Natural killer cell (primary cell): ENCODE measurements at regions not wholly inside any gene's neighbourhood (a gene's known extent, or its start where the extent isn't known, plus 50 kb on each side); places are given as distances from the start of the nearest gene placed in this dataset.

Experiments
- ATAC-seq, 3 donors: fragments of 150-1000 bp in 2 of 3; fragments of 200-7000 bp in 1 of 3; cut with Tn5 transposase; 1 replicate in 1 of 3; 2 replicates in 2 of 3; pipeline ENCODE4 v1.10.0; 2021; ENCODE audit warnings: mild to moderate bottlenecking in 2 of 3, moderate library complexity in 2 of 3
- DNase-seq, 2 donors: peaks; one replicate each; pipeline versions ENCODE4 v3.0.0 to v3.0.0-alpha.2; 2013 to 2021; ENCODE audit warnings: mixed read lengths in 1 of 2
- H3K27ac ChIP-seq: one replicate; pipeline ENCODE4 v1.5.1; 2013; ENCODE audit warnings: mild to moderate bottlenecking, low read length
- H3K27me3 ChIP-seq: one replicate; pipeline ENCODE4 v1.6.1; 2013; ENCODE audit warnings: low read length; ENCODE audit not compliant: control insufficient read depth, insufficient read depth
- H3K36me3 ChIP-seq: one replicate; pipeline ENCODE4 v1.6.1; 2013; ENCODE audit warnings: low read length; ENCODE audit not compliant: control insufficient read depth, insufficient read depth
- H3K4me1 ChIP-seq: one replicate; pipeline ENCODE4 v1.6.1; 2013; ENCODE audit warnings: low read length; ENCODE audit not compliant: control insufficient read depth, insufficient read depth
- H3K4me3 ChIP-seq: one replicate; pipeline ENCODE4 v1.5.1; 2013; ENCODE audit warnings: low read length
- H3K9me3 ChIP-seq: one replicate; pipeline ENCODE4 v1.6.1; 2013; ENCODE audit warnings: low read length; ENCODE audit not compliant: control insufficient read depth, insufficient read depth
- H3K27ac Mint-ChIP-seq, 2 donors: one replicate each; pipeline ENCODE4 v1.8.0; 2022; ENCODE audit warnings: mild to moderate bottlenecking in 2 of 2, mixed read lengths in 2 of 2, moderate library complexity in 1 of 2
- H3K27me3 Mint-ChIP-seq, 2 donors: one replicate each; pipeline ENCODE4 v1.8.0; 2022; ENCODE audit warnings: low read depth in 2 of 2, mixed read lengths in 2 of 2
- H3K36me3 Mint-ChIP-seq: one replicate; pipeline ENCODE4 v1.8.0; 2022; ENCODE audit warnings: mixed read lengths
- H3K4me1 Mint-ChIP-seq, 2 donors: one replicate each; pipeline ENCODE4 v1.8.0; 2022; ENCODE audit warnings: mixed read lengths in 2 of 2
- H3K4me3 Mint-ChIP-seq: one replicate; pipeline ENCODE4 v1.8.0; 2022; ENCODE audit warnings: mild to moderate bottlenecking, moderate library complexity, mixed read lengths
- H3K9me3 Mint-ChIP-seq, 2 donors: one replicate each; pipeline ENCODE4 v1.8.0; 2022; ENCODE audit warnings: mixed read lengths in 2 of 2
- CTCF ChIP-seq: fragments of 200-600 bp; IDR thresholded peaks from one replicate; pipeline ENCODE4 v1.8.0; 2022; ENCODE audit warnings: antibody characterized with exemption
- WGBS: methylation state at CpG from one replicate; pipeline ENCODE4 v1.1.7; 2013; ENCODE audit warnings: missing lambda C conversion rate; ENCODE audit not compliant: insufficient coverage; 5-methylcytosine and 5-hydroxymethylcytosine counted together
- intact Hi-C: fragments of 100-400 bp; cut with micrococcal nuclease; formaldehyde crosslinking; loops from one replicate; pipeline ENCODE4 v1.14.2; 2022

DNA sequence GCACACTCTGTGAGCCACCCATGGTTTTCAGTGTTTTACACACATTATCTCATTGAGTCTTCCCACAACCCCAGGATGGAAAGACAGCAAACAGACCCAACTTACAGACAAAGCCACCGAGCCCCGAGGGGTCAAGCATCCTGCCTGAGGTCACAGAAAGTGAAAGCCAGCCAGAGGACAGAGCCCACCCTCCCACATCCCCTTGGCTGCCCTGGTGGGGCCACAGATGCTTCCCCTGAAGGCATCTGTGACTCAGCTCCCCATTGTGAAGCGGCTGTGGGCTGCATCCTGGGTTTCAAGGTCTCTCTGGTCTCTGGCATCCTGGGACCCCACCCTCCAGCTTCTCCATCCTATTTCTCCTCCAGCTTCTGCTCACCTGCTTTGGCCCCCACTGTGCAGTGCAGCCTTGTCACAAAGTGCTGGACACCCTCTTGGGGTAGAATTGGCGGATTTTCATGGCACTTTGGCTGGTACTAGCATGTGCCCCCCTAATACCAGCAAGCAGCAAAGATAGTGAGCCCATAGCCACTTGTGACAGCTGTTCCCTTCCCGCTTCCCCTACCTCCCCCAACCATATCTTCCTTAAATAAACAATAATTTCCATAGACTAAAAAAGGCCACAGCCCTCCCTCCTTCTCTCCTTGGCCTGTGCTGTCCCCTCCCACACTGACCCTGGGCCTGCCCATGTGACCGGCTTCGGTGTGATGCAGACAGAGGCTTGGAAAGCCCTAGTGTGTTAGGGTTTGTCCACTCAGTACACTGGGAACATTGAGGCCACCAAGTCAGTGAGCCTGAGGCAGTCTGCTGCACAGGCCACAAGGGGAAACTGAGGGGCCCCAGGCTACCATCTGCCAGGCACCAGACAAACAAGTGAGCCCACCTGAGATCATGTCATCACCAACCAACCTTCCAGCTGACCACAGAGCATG is 53.9 kb upstream of the SHISAL1 start:
- Histone ChIP-seq H3K27ac (no peak overlapping the region), H3K4me1 (no peaks in the 10 kb centered on the region), H3K27me3 (no peaks in the 10 kb centered on the region), H3K9me3 (no peaks in the 10 kb centered on the region), H3K36me3 (no peaks in the 10 kb centered on the region), H3K4me3 (no peak overlapping the region)
- no peaks in the 10 kb centered on the region for H3K27me3 Mint-ChIP-seq
- no peaks in the 10 kb centered on the region for H3K9me3 Mint-ChIP-seq
- H3K27ac Mint-ChIP-seq = no peak overlapping the region
- H3K36me3 Mint-ChIP-seq = no peaks in the 10 kb centered on the region
- H3K4me3 Mint-ChIP-seq = no peak overlapping the region
- no peaks in the 10 kb centered on the region for H3K4me1 Mint-ChIP-seq
- DNase-seq (no peak), ATAC-seq (no peak)
- no peak for TF ChIP-seq CTCF
- intact Hi-C loops = no loop called here
- 73% methylated on average over 7 of the region's 7 CpGs for WGBS

DNA sequence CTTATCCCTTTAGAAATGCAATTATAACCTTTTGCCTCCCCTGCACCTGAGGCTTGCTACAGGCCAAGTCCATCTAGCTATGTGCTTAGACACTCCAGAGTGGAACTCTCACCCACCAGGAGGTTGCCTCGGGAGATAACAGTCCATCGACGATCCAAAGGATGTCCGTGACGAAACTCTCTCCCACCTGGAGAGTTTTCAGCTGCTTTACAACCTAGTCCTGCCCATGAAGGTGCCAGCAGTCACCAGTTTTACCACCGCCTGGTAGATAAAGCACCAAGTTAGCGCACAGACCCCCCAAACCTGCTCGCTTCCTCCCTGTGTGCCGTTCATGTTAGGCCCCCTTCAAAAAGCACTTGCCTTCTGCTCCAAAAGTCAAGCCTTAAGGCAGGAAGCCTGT is 53.1 kb upstream of the SHISAL1 start:
- Mint-ChIP-seq H3K4me1 (no peaks in the 10 kb centered on the region), H3K36me3 (no peaks in the 10 kb centered on the region), H3K4me3 (no peak overlapping the region), H3K9me3 (no peaks in the 10 kb centered on the region), H3K27me3 (no peaks in the 10 kb centered on the region), H3K27ac (no peak overlapping the region)
- DNase-seq (no peak), ATAC-seq (no peak)
- 83% methylated on average over 9 of the region's 9 CpGs for WGBS
- intact Hi-C loops = no loop called here
- H3K4me1 ChIP-seq = no peaks in the 10 kb centered on the region
- H3K36me3 ChIP-seq = no peaks in the 10 kb centered on the region
- H3K27ac ChIP-seq = no peak overlapping the region
- H3K4me3 ChIP-seq = no peak overlapping the region
- no peaks in the 10 kb centered on the region for H3K27me3 ChIP-seq
- no peak for TF ChIP-seq CTCF
- no peaks in the 10 kb centered on the region for H3K9me3 ChIP-seq

- DNase-seq (no peak), ATAC-seq (no peak)
- no peaks in the 10 kb centered on the region for H3K36me3 ChIP-seq
- Mint-ChIP-seq H3K4me3 (no peak overlapping the region), H3K4me1 (no peaks in the 10 kb centered on the region), H3K27me3 (no peaks in the 10 kb centered on the region), H3K36me3 (no peaks in the 10 kb centered on the region), H3K9me3 (no peaks in the 10 kb centered on the region), H3K27ac (no peak overlapping the region)
- H3K27me3 ChIP-seq = no peaks in the 10 kb centered on the region
- no peak overlapping the region for H3K27ac ChIP-seq
- WGBS = 94% methylated on average over 9 of the region's 9 CpGs
- TF ChIP-seq CTCF = no peak
- H3K4me3 ChIP-seq = no peak overlapping the region
- no peaks in the 10 kb centered on the region for H3K4me1 ChIP-seq
- H3K9me3 ChIP-seq = no peaks in the 10 kb centered on the region
- intact Hi-C loops = no loop called here
Measured at GRCh38 chr22:44365191-44365590, 52.4 kb upstream of the SHISAL1 start.

DNA sequence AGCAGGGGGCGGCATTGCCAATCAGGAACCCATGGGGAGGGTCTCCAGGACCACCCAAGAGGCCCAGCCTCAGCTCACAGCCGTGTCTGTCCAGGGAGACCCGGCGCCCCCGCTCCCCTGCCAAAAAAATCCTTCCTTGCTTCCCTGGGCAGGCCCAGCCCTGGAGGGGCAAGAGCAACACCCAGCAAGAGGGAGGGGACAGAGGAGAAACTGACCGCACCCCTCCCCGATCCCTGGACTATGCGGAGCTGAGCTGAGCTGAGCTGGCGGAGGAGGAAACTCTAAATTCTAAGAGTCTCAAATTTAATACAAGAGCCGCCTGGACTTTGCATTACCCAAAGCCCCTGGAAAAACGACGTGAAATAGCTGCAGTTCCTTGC is 52.0 kb upstream of the SHISAL1 start:
- no peak for TF ChIP-seq CTCF
- H3K9me3 ChIP-seq = no peaks in the 10 kb centered on the region
- no peak overlapping the region for H3K4me3 Mint-ChIP-seq
- H3K27ac Mint-ChIP-seq = no peak overlapping the region
- H3K27ac ChIP-seq = no peak overlapping the region
- WGBS = 81% methylated on average over 12 of the region's 12 CpGs
- H3K27me3 Mint-ChIP-seq = no peaks in the 10 kb centered on the region
- intact Hi-C loops = no loop called here
- DNase-seq (no peak), ATAC-seq (no peak)
- no peaks in the 10 kb centered on the region for H3K27me3 ChIP-seq
- H3K4me1 ChIP-seq = no peaks in the 10 kb centered on the region
- H3K9me3 Mint-ChIP-seq = no peaks in the 10 kb centered on the region
- no peaks in the 10 kb centered on the region for H3K36me3 ChIP-seq
- no peaks in the 10 kb centered on the region for H3K36me3 Mint-ChIP-seq
- no peak overlapping the region for H3K4me3 ChIP-seq
- no peaks in the 10 kb centered on the region for H3K4me1 Mint-ChIP-seq
